Kidney (tissue), 13 donors: ENCODE measurements at regions not wholly inside any gene's neighbourhood (a gene's known extent, or its start where the extent isn't known, plus 50 kb on each side); places are given as distances from the start of the nearest gene placed in this dataset.
"Not testable (repeated sequence)": the region's sequence is repeated elsewhere in the genome, so short reads cannot be mapped to it uniquely, and the experiment has no call there.

ENCODE experiments used
- DNase-seq, 5 donors: peaks; one replicate each; pipeline ENCODE4 v3.0.0-alpha.2; 2013 to 2020
- FAIRE-seq: peaks from 2 replicates; lab custom pipeline; 2012; peaks lifted over from hg19 to GRCh38; lab: Jason Lieb, UNC
- H3K27ac ChIP-seq, 2 donors: one replicate each; pipeline ENCODE4 v1.7.0; 2013; ENCODE audit warnings: low read depth in 2 of 2, low read length in 2 of 2, inconsistent platforms in 1 of 2
- H3K27me3 ChIP-seq: one replicate; pipeline ENCODE4 v1.7.1; 2013; ENCODE audit warnings: low read length, inconsistent platforms; ENCODE audit not compliant: control insufficient read depth, insufficient read depth
- H3K36me3 ChIP-seq, 3 donors: one replicate each; pipeline versions ENCODE4 v1.7.0 to v1.7.1; 2013; ENCODE audit warnings: low read length in 3 of 3, control low read depth in 1 of 3, inconsistent platforms in 1 of 3; ENCODE audit not compliant: insufficient read depth in 3 of 3, control insufficient read depth in 2 of 3
- H3K4me1 ChIP-seq, 3 donors: one replicate each; pipeline versions ENCODE4 v1.7.0 to v1.7.1; 2013; ENCODE audit warnings: low read length in 3 of 3, inconsistent platforms in 1 of 3, low read depth in 1 of 3; ENCODE audit not compliant: control insufficient read depth in 2 of 3, insufficient read depth in 2 of 3
- H3K4me3 ChIP-seq, 3 donors: one replicate each; pipeline versions ENCODE4 v1.7.0 to v1.8.1; 2013; ENCODE audit warnings: low read length in 3 of 3, control low read depth in 1 of 3, inconsistent platforms in 1 of 3
- H3K9ac ChIP-seq, 3 donors: one replicate each; pipeline versions ENCODE4 v1.7.0 to v1.7.1; 2013; ENCODE audit warnings: low read length in 3 of 3, control low read depth in 1 of 3, inconsistent platforms in 1 of 3
- H3K9me3 ChIP-seq, 3 donors: one replicate each; pipeline versions ENCODE4 v1.7.0 to v1.7.1; 2013; ENCODE audit warnings: low read length in 3 of 3, control low read depth in 1 of 3, inconsistent platforms in 1 of 3; ENCODE audit not compliant: control insufficient read depth in 2 of 3, insufficient read depth in 1 of 3
- intact Hi-C: fragments of 100-400 bp; cut with DNase I; formaldehyde crosslinking; loops from one replicate; pipeline ENCODE4 v1.11.1; 2022
- TF ChIP-seq, protein P1 (sequence below): IDR thresholded peaks from 3 replicates; pipeline ENCODE4 v1.5.1; 2012; ENCODE audit warnings: mild to moderate bottlenecking, moderate library complexity, borderline replicate concordance; ENCODE audit not compliant: insufficient read depth; ENCODE audit errors: extremely low read depth
- donor health status: control.
- donor health status: control.
- donor health status: control.
- donor health status: control.
- donor health status: control.
- donor health status: DM: yes; HTN: yes; CAD: no.
- donor health status: Normal renal cell carcinoma (clear cell type).

- DNase-seq, result no peak
- FAIRE-seq, result no peak
- H3K9me3 ChIP-seq, result peaks cover 0 to 10% (median 0%) of the 10 kb centered on the region in 3 donors
- no peaks in the 10 kb centered on the region for H3K36me3 ChIP-seq
- H3K9ac ChIP-seq, result no peak overlapping the region
- intact Hi-C loops, result no loop called here
- no peaks in the 10 kb centered on the region for H3K4me1 ChIP-seq
- no peak overlapping the region for H3K27ac ChIP-seq
- TF ChIP-seq, protein P1, sequence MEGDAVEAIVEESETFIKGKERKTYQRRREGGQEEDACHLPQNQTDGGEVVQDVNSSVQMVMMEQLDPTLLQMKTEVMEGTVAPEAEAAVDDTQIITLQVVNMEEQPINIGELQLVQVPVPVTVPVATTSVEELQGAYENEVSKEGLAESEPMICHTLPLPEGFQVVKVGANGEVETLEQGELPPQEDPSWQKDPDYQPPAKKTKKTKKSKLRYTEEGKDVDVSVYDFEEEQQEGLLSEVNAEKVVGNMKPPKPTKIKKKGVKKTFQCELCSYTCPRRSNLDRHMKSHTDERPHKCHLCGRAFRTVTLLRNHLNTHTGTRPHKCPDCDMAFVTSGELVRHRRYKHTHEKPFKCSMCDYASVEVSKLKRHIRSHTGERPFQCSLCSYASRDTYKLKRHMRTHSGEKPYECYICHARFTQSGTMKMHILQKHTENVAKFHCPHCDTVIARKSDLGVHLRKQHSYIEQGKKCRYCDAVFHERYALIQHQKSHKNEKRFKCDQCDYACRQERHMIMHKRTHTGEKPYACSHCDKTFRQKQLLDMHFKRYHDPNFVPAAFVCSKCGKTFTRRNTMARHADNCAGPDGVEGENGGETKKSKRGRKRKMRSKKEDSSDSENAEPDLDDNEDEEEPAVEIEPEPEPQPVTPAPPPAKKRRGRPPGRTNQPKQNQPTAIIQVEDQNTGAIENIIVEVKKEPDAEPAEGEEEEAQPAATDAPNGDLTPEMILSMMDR, result no peak
- H3K27me3 ChIP-seq, result no peaks in the 10 kb centered on the region
- no peak overlapping the region for H3K4me3 ChIP-seq
These were observed 319.4 kb downstream of the NEK10 start for GRCh38 chr3:27049792-27050191.

DNA sequence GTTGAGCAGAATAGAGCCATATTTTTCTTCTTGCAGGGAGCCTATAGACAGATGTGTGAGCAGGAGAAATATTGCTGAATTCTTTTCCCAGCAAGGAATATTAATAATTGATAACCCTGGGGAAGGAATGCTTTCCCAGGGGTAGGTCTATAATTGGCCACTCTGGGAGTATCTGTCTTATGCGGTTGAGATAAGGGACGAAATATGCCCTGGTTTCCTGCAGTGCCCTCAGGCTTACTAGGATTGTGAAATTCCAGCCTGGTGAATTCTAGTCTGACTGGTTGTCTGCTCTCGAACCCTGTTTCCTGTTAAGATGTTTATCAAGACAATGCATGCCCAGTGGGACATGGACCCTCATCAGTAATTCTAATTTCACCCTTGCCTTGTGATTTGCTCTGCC lies 317.7 kb downstream of the NEK10 start:
- H3K4me3 ChIP-seq, H3K27me3 ChIP-seq, H3K27ac ChIP-seq, H3K9me3 ChIP-seq, intact Hi-C loops, H3K4me1 ChIP-seq, H3K9ac ChIP-seq, H3K36me3 ChIP-seq, DNase-seq, FAIRE-seq: not testable (repeated sequence)

- Histone ChIP-seq H3K9me3 (peaks cover 0 to 10% (median 0%) of the 10 kb centered on the region in 3 donors), H3K9ac (no peak overlapping the region), H3K4me1 (no peaks in the 10 kb centered on the region), H3K27ac (no peak overlapping the region), H3K36me3 (no peaks in the 10 kb centered on the region), H3K27me3 (no peaks in the 10 kb centered on the region), H3K4me3 (no peak overlapping the region)
- TF ChIP-seq, protein P1, result no peak
- intact Hi-C loops, result no loop called here
- FAIRE-seq (no peak), DNase-seq (no peak)
These were observed 312.9 kb downstream of the NEK10 start for GRCh38 chr3:27056326-27056725.

- H3K27ac ChIP-seq, result no peak overlapping the region
- H3K4me1 ChIP-seq, result no peaks in the 10 kb centered on the region
- TF ChIP-seq, protein P1, result no peak
- no peak overlapping the region for H3K4me3 ChIP-seq
- intact Hi-C loops, result no loop called here
- H3K36me3 ChIP-seq, result no peaks in the 10 kb centered on the region
- H3K27me3 ChIP-seq, result no peaks in the 10 kb centered on the region
- DNase-seq (no peak), FAIRE-seq (no peak)
- no peak overlapping the region for H3K9ac ChIP-seq
- H3K9me3 ChIP-seq, result no peaks in the 10 kb centered on the region
These were observed 309.7 kb downstream of the NEK10 start for GRCh38 chr3:27059489-27059888.
